Stimulated activated naive CD4-positive, alpha-beta T cell (primary cell): ENCODE measurements at regions not wholly inside any gene's neighbourhood (a gene's known extent, or its start where the extent isn't known, plus 50 kb on each side); places are given as distances from the start of the nearest gene placed in this dataset.

Experiments
- DNase-seq, 6 experiments: peaks; one replicate each; lab custom pipeline; 2025; lab: John Stamatoyannopoulos, UW

GRCh38 chr5:164346785-164347630 is 841.6 kb downstream of the MAT2B start:
- DNase-seq, result no peak

DNA sequence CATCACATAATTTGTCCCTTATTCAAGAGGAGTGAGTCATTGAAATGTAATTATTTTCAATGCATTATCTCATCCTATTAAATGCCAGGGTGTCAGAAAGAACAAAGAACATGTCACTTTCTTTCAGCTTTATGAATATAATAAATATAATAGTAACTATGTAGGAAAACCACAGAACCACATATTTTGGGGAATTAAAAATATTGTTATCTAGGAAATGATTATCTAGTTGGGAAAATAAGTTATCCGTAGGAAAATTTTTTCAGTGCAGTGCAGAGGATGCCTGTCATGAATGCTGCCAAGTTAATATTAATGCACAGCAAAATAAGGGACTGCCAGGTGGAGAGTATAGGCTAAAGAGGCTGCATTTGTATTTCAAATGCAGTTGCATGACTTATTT is 844.8 kb downstream of the MAT2B start:
- no peak for DNase-seq

- DNase-seq, result no peak
These were observed 845.9 kb downstream of the MAT2B start for GRCh38 chr5:164351245-164351834.

GRCh38 chr5:164352695-164353094 is 847.3 kb downstream of the MAT2B start:
- no peak for DNase-seq

DNA sequence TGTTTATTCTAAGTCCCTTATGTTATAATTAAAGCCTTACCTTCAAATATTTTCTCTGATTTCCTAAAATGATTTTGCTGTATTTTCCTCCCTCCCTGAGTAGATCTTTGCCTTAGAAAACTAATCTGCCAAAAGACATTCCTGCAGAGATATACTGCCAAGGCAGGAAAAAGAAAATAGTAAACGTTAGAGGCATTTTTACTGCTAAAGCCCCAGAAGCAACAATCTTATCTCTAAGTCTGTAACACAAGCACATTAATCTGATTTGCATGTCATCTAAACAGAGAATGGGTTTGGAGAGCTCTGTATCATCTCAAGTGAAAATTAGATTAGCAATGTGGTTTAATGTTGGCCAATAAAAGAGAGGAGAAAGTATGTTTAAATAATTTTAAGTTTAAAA is 847.7 kb downstream of the MAT2B start:
- no peak for DNase-seq

- no peak for DNase-seq
These were observed 848.8 kb downstream of the MAT2B start for GRCh38 chr5:164354139-164354751.

DNA sequence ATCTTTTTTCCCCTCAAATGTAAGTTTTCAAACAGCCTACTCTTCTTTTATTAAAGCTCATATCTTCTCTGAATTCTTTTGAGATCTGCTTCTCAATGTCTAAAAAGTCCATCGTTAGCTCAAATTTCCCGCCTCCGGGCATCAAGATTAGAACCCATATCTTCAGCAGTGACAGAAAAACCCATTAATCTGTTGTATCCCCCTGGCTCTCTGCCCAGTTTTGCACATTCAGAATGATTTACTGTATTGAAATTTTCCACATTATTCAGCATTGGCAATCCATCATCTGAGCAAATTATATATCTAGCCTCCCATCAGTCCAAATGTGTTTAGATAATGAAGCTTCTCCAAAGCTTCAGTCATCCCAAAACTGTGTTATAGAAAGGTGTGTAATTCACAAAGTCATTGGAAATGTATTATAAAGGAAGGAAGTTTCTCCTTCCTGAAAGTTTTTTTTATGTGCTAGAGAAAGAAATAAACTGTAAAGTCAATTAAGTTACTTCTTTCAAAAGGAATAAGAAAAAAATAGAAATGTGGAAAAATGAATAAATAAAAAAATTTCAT is 849.9 kb downstream of the MAT2B start:
- no peak for DNase-seq

- no peak for DNase-seq
These were observed 851.4 kb downstream of the MAT2B start for GRCh38 chr5:164356790-164357189.

DNA sequence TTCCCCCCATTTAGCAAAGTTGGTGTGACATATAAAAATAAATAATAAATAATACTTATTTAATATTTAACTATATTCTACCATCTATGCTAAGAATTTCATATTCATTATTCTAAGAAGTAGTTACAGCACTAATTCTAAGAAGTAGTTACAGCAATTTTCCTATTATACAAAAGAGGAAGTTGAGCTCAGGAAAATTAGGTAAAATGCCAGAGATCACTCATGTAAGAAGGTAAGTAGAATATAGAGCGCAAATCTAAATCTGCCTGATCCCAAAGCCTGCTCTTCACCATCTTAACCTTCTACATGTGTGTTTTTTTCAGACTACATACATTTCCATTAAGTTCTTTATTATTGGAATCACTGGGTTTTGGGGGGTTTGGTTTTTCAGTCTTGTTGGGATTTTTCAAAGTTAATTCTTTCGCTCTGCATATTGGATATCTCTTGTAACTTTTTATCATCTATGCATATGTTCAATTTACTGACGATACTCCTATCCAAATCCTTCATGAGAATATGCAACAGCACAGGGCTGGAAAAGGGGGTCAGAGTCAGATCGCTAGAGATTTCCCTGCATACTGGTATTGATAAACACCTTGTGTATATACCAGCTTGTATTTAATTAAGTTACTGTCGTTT is 852.1 kb downstream of the MAT2B start:
- no peak for DNase-seq

DNA sequence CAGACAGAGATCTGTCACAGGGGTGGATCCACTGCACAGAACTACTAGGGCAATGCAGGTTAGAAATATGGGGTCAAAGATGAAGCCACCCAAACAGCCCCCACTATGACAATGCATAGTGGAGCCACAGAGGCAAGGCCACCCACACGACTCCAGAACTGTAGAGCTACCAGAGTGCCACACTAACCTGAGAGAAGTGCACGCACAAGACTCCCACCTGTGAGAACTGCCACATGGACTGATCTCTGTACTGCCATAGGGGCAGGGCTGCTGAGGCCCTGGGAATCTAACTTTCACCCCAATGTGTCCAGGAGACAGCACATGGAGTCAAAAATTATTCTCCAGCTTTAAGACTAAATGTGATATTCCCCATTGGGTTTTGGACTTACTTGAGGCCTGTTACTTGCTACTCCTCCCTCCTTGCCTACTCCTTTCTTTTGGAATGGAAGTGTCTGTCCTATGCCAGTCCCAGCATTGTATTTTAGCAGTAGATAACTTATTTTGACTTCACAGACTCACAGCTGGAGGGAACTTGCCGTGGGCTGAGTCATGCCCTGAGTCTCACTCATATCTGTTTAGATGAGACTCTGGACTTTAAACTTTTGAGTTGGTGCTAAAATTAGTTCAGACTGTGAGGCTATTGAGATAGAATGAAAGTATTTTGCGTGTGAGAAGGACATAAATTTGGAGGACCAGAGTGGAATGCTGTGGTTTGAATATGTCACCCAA is 853.3 kb downstream of the MAT2B start:
- DNase-seq, result no peak

DNA sequence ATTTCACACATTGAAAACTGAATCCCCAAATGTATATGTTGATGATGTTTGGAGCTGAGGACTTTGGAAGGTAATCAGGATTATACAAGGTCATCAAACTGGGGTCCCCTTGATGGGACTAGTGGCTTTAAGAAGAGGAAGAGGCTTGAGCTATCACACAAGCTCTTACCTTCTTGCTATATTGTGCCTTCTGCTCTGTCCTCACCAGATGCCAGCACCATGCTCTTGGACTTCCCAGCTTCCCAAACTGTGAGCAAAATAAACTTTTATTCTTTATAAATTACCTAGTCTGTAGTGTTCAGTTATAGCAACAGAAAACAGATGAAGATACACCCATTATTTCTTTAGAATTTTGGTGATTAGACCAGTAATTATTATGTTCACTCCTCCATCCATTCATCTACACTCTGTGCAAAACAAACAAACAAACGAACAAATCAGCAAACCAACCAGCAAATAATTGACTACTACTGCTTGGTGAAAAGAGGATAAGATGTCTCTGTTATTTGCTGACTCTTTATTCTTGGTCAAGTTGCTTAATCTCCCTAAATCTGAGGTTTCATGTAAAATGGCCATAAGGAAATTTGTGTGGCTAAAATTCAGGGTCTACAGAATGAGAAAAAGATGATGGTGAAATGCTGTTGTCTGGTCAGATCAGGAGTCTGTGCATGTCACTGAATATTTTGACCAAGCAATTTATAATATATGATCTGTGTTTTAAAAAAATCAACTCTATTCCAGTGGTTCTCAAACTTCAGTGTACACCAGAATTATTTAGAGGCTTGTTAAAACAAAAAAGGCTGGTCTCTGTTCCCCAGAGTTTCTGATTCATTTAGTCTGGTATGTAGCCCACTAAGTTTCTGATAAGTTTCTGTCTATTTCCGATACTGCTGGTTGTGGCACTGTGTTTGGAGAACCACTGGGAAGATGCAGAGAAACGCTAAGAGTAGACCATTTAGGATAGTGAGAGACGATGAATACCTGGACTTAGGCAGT is 854.1 kb downstream of the MAT2B start:
- no peak for DNase-seq

DNA sequence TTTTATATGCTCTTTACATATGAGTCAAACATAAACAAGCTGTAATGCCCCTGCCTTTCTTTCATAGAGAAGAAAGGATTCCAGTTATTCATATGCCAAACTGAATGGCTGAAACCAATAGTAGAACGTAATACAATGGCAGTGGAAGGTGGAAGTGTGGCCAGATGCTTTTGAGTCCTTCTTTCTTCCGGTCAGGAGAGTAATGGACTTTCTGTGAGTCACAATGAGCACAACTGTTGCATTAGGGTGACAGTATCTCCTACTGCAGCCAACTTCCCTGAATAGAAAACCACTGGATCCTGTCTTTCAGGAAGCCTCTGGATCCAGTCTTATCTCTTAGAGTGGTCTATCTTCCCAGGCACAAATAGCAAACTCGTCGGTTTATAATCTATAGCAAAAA is 855.2 kb downstream of the MAT2B start:
- no peak for DNase-seq

GRCh38 chr5:164361986-164362385 is 856.6 kb downstream of the MAT2B start:
- no peak for DNase-seq

DNA sequence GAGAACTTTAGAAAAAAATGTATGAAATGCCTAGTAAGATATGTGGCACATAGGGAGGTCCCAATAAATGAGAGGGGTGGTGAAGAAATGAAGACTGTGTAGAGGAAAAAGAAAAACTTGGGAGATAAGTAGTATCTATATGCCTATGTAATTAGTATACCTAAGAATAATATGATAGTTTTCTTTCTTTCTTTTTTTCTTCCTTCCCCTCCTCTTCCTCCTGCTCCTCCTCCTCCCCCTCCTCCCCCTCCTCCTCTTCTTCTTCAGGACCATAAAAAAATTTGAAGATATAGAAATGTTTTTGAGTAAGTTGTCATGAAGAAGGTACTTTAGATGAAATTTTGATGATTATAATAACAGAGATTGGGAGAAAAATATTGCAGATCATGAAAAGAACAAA is 857.4 kb downstream of the MAT2B start:
- no peak for DNase-seq

DNA sequence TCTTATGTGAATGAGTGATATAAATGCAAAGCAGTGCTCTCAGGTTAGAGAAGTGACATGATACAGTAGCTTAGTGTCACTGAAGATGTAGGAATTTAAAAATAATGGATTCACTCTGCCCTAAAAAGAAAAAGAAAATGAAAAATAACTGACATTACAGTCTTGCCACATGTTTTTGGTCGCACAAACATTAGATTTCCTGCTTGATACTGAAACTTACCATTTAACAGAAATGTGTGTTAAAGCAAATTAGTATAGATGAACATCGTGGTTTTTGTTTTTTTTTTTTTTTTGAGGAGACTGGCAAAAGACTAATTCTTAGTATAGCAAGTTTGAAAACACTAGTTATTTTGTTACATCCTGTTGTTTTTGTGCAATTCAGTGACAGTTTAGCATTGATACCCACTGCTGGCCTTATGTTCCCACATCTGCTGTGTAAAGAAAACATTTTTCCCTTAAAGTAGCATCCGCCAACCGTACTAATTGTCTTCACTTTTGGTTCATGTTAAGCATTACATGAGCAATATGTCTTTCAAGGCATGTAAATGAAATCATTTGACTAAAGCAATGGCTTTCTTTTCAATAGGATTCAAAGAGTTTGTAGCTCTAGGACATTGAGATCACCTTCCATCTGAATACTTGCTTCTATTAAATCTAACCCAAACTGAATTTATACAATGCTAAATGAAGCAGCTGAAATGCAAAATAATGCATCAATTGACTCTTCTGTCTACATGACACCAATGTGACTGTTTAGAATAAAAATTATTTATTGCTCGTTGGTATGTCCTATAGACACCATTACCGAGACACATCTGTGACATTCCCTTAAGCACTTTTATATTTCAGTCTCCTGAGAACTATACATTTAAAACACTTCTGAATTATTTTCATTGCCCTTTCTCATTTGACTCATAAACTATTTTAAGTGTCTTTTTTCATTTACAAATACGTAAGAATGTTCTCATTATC is 859.1 kb downstream of the MAT2B start:
- DNase-seq, result no peak

GRCh38 chr5:164370841-164371240 is 865.4 kb downstream of the MAT2B start:
- DNase-seq, result no peak

DNA sequence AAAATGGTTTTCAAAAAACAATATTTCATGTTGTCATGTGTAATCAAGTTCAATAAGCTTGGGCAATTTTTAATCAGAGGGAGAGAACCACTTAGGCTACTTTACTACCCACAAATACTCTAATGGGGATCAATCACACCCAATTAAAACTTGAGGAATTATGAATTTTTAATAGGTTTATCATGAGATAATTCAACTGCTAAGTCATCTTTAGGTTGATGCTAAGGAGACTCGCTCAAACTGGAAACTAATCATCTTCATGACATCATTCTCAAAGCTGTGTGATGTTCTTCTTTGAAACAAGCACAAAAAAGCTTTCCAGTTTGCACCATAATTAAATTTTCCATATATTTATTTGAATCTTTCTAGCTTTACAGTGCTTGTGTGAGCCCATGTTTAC is 867.5 kb downstream of the MAT2B start:
- DNase-seq, result no peak

GRCh38 chr5:164373876-164374275 is 868.5 kb downstream of the MAT2B start:
- no peak for DNase-seq

- DNase-seq, result no peak
These were observed 869.6 kb downstream of the MAT2B start for GRCh38 chr5:164375051-164375450.
